RWPE1 (cell line): ENCODE measurements at regions not wholly inside any gene's neighbourhood (a gene's known extent, or its start where the extent isn't known, plus 50 kb on each side); places are given as distances from the start of the nearest gene placed in this dataset.

Experiments used
- CTCF ChIA-PET: fragments of 350-600 bp; sonication (Branson Sonifier 250); formaldehyde crosslinking; extraction: SDS; loops from one replicate; lab custom pipeline; 2021; lab: Yijun Ruan, JAX
- POLR2A ChIA-PET: fragments of 400-600 bp; formaldehyde crosslinking; extraction: SDS; loops from one replicate; lab custom pipeline; 2020; ENCODE audit warnings: antibody characterized with exemption; ENCODE audit not compliant: low non-redundant PET; lab: Yijun Ruan, JAX
- DNase-seq: peaks from one replicate; pipeline ENCODE4 v3.0.0; 2012; ENCODE audit warnings: low spot score
- H3K27ac ChIP-seq: fragments of 450-650 bp; 2 replicates; pipeline ENCODE4 v1.5.1; 2017
- CTCF ChIP-seq: fragments of 450-650 bp; conservative IDR thresholded peaks from 2 replicates; pipeline ENCODE4 v1.5.1; 2017; ENCODE audit warnings: low read depth, mild to moderate bottlenecking

GRCh38 chr9:113664181-113664875 lies 200.8 kb downstream of the RGS3 start:
- CTCF ChIA-PET: interaction anchor here (1.4 to 3.1 kb wide), 2 partner anchors 8 to 9 kb away, joined by 9 to 12 read pairs; no protein-coding TSS in a partner anchor
- no peak for TF ChIP-seq CTCF
- DNase-seq: no peak
- H3K27ac ChIP-seq: no peak overlapping the region
- POLR2A ChIA-PET: no interaction called here

- no peak for TF ChIP-seq CTCF
- no peak overlapping the region for H3K27ac ChIP-seq
- ChIA-PET POLR2A (no interaction called here), CTCF (interaction anchor here (3.1 kb wide), 1 partner anchor 9 kb away, joined by 9 read pairs; no protein-coding TSS in a partner anchor)
- no peak for DNase-seq
These were observed 201.5 kb downstream of the RGS3 start for GRCh38 chr9:113665064-113665463.

GRCh38 chr9:113665756-113666155 lies 202.2 kb downstream of the RGS3 start:
- no peak for DNase-seq
- CTCF ChIA-PET: interaction anchor here (0.6 to 3.1 kb wide), 2 partner anchors 10 to 742 kb away, joined by 3 to 9 read pairs; no protein-coding TSS in a partner anchor
- POLR2A ChIA-PET: no interaction called here
- no peak for TF ChIP-seq CTCF
- H3K27ac ChIP-seq: no peak overlapping the region

GRCh38 chr9:113668061-113668460 lies 204.5 kb downstream of the RGS3 start:
- H3K27ac ChIP-seq: no peak overlapping the region
- DNase-seq: no peak
- ChIA-PET CTCF (interaction anchor here (1.7 kb wide), 1 partner anchor 222 kb away, joined by 7 read pairs; no protein-coding TSS in a partner anchor), POLR2A (no interaction called here)
- no peak for TF ChIP-seq CTCF

GRCh38 chr9:113669522-113670115 lies 206.1 kb downstream of the RGS3 start:
- H3K27ac ChIP-seq: no peak overlapping the region
- CTCF ChIA-PET: interaction anchor here (0.6 to 0.7 kb wide), 2 partner anchors 137 to 368 kb away, joined by 3 read pairs; no protein-coding TSS in a partner anchor
- POLR2A ChIA-PET: no interaction called here
- no peak for TF ChIP-seq CTCF
- DNase-seq: no peak

GRCh38 chr9:113673726-113674125 lies 202.4 kb upstream of the ZNF618 start:
- H3K27ac ChIP-seq: no peak overlapping the region
- no peak for DNase-seq
- no peak for TF ChIP-seq CTCF
- ChIA-PET POLR2A (no interaction called here), CTCF (interaction anchor here (1.0 to 1.3 kb wide), 3 partner anchors 9 to 409 kb away, joined by 3 to 4 read pairs (median 3); no protein-coding TSS in a partner anchor)
